Ascending aorta (tissue), 2 donors: ENCODE measurements at regions not wholly inside any gene's neighbourhood (a gene's known extent, or its start where the extent isn't known, plus 50 kb on each side); places are given as distances from the start of the nearest gene placed in this dataset.

Experiments
- DNase-seq, 2 donors: peaks; one replicate each; pipeline ENCODE4 v3.0.0-alpha.2; 2019; ENCODE audit warnings: low spot score in 2 of 2
- H3K27ac ChIP-seq, 2 donors: fragments of 200-600 bp; sonication (generic); one replicate each; pipeline ENCODE4 v1.5.1; 2016 to 2017; ENCODE audit warnings: mild to moderate bottlenecking in 1 of 2
- H3K27me3 ChIP-seq: fragments of 200-600 bp; sonication (generic); one replicate; pipeline ENCODE4 v1.5.1; 2017
- H3K36me3 ChIP-seq, 2 donors: fragments of 200-600 bp; sonication (generic); one replicate each; pipeline ENCODE4 v1.5.1; 2016
- H3K4me1 ChIP-seq, 2 donors: fragments of 200-600 bp; sonication (generic); one replicate each; pipeline ENCODE4 v1.5.1; 2016 to 2017; ENCODE audit warnings: mild to moderate bottlenecking in 1 of 2
- H3K4me3 ChIP-seq, 2 donors: fragments of 200-600 bp; sonication (generic); one replicate each; pipeline ENCODE4 v1.5.1; 2016 to 2017; ENCODE audit warnings: mild to moderate bottlenecking in 1 of 2
- H3K9me3 ChIP-seq, 2 donors: fragments of 200-600 bp; sonication (generic); one replicate each; pipeline ENCODE4 v1.5.1; 2016
- intact Hi-C: fragments of 100-400 bp; cut with DNase I; formaldehyde crosslinking; loops from one replicate; pipeline ENCODE4 v1.15.1; 2023
- TF ChIP-seq, protein P1 (sequence below), 3 experiments: fragments of 200-600 bp in 2 of 3; fragments of 450-650 bp in 1 of 3; sonication (generic) in 2 of 3; IDR thresholded peaks; one replicate each; pipeline ENCODE4 v1.5.1; 2016 to 2019; ENCODE audit warnings: antibody characterized with exemption in 3 of 3, mild to moderate bottlenecking in 1 of 3, moderate library complexity in 1 of 3

DNA sequence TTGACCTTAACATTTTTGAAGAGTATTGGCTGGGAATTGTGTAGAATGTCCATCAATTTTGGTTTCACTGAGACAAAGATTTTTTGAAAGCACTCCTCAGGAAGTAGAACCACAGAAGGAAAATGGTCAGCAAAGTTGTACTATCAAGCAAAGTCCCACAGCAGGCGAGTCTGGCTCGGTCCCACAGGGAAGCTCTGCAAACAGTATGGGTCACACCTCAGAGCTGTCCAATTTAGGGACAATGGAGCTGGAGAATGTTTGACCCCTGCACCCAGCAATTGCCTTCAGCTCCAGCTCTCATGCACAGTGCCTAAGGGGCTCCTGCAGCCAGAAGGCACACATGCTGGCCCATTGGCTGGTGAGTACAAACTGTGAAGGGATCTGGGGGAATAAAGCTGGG is 147.0 kb downstream of the MAFB start:
- Histone ChIP-seq H3K27me3 (no peaks in the 10 kb centered on the region), H3K4me1 (no peaks in the 10 kb centered on the region), H3K36me3 (no peaks in the 10 kb centered on the region), H3K27ac (no peak overlapping the region), H3K9me3 (no peaks in the 10 kb centered on the region), H3K4me3 (no peak overlapping the region)
- TF ChIP-seq, protein P1, sequence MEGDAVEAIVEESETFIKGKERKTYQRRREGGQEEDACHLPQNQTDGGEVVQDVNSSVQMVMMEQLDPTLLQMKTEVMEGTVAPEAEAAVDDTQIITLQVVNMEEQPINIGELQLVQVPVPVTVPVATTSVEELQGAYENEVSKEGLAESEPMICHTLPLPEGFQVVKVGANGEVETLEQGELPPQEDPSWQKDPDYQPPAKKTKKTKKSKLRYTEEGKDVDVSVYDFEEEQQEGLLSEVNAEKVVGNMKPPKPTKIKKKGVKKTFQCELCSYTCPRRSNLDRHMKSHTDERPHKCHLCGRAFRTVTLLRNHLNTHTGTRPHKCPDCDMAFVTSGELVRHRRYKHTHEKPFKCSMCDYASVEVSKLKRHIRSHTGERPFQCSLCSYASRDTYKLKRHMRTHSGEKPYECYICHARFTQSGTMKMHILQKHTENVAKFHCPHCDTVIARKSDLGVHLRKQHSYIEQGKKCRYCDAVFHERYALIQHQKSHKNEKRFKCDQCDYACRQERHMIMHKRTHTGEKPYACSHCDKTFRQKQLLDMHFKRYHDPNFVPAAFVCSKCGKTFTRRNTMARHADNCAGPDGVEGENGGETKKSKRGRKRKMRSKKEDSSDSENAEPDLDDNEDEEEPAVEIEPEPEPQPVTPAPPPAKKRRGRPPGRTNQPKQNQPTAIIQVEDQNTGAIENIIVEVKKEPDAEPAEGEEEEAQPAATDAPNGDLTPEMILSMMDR (IDR thresholded peaks at IDR 0.05), result no peak
- DNase-seq, result no peak
- intact Hi-C loops, result no loop called here

DNA sequence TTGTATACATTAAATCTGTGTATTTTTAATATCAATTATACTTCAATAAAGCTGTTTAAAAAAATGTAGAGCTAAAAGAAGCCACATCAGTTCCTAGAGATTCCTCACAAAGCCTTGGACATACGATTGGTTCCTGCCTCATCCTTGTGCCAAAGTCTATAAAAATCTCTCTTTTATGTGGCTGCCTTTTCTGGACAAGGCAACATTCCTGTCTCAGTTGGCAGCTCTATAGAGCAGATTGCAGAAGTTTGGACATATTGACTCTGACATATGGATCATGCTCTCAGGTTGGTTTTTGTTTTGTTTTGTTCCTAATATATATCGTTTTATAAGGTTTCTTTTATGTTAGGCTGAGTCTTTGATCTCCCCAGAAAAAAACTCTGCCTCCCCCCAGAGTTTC is 148.9 kb downstream of the MAFB start:
- Histone ChIP-seq H3K27ac (no peak overlapping the region), H3K9me3 (no peaks in the 10 kb centered on the region), H3K27me3 (no peaks in the 10 kb centered on the region), H3K4me1 (no peaks in the 10 kb centered on the region), H3K4me3 (no peak overlapping the region), H3K36me3 (no peaks in the 10 kb centered on the region)
- intact Hi-C loops, result no loop called here
- TF ChIP-seq, protein P1 (IDR thresholded peaks at IDR 0.05), result no peak
- no peak for DNase-seq

DNA sequence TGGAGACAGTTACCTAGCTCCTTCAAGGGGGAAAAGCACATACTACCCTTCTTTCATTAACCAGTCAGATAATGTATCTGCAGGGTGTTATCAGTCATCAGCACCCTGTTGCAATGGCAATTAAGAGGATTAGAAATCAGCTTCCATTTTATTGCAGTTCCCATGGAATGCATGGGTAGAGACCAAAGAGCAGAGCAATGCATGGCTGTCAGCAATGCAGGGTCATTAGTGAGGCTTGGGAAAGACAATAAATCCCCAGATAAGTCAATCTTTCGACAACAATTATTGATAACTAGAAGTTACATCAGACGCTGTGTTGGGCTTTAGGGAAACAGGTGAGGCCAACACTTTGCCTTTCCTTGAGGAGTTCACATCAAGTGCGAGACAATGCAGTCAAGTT is 150.9 kb downstream of the MAFB start:
- TF ChIP-seq, protein P1 (IDR thresholded peaks at IDR 0.05), result no peak
- intact Hi-C loops, result no loop called here
- Histone ChIP-seq H3K4me1 (no peaks in the 10 kb centered on the region), H3K27ac (no peak overlapping the region), H3K27me3 (no peaks in the 10 kb centered on the region), H3K36me3 (no peaks in the 10 kb centered on the region), H3K4me3 (no peak overlapping the region), H3K9me3 (no peaks in the 10 kb centered on the region)
- no peak for DNase-seq

DNA sequence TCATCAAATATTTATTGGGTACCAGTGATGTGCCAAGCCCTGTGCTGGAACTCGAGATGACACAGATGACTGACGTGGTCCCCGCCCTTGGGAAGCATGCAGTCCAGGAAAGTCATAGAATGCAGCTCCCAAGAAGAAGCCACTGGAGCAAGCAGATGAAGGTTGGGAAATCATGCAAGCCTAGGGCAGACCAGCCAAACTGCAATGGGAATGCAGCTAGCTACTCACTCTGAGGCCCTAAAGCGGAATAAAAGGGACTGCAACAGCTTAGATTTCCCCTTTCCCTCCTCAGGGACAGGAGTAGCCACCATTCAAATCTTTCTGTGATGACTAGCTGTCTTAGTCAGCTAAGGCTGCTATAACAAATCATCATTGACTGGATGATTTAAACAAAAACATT is 152.2 kb downstream of the MAFB start:
- TF ChIP-seq, protein P1 (IDR thresholded peaks at IDR 0.05), result no peak
- no peaks in the 10 kb centered on the region for H3K4me1 ChIP-seq
- DNase-seq, result no peak
- H3K4me3 ChIP-seq, result no peak overlapping the region
- peaks cover 4 to 8% of the 10 kb centered on the region in 2 donors for H3K9me3 ChIP-seq
- intact Hi-C loops, result no loop called here
- H3K27me3 ChIP-seq, result no peaks in the 10 kb centered on the region
- no peaks in the 10 kb centered on the region for H3K36me3 ChIP-seq
- H3K27ac ChIP-seq, result no peak overlapping the region

DNA sequence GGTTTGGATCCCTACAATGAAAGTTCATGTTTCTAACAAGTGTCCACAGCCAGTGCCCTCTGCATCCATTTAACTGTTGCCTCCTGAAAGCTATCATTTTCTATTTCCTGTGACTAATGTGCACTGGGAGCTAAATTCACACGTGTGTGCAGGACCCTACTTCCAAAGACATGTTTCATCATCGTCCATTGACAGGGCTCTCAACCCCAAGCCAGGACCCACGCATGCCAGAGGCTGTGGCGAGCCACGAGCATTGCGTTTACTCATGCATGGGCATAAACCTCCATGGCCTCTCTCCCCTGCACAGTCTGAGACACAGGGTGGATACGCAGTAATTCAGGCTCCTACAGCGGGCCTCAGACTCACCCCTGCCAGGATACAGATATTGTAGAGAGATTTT is 153.2 kb downstream of the MAFB start:
- DNase-seq, result no peak
- peaks cover 7 to 16% of the 10 kb centered on the region in 2 donors for H3K9me3 ChIP-seq
- intact Hi-C loops, result no loop called here

More for the DNA sequence above, 153.2 kb downstream of the MAFB start:
- Histone ChIP-seq H3K4me1 (no peaks in the 10 kb centered on the region), H3K27me3 (no peaks in the 10 kb centered on the region), H3K27ac (no peak overlapping the region), H3K36me3 (no peaks in the 10 kb centered on the region), H3K4me3 (no peak overlapping the region)
- TF ChIP-seq, protein P1 (IDR thresholded peaks at IDR 0.05), result no peak
